AG04449 (cell line): ENCODE measurements at regions not wholly inside any gene's neighbourhood (a gene's known extent, or its start where the extent isn't known, plus 50 kb on each side); places are given as distances from the start of the nearest gene placed in this dataset.
"Not testable (repeated sequence)": the region's sequence is repeated elsewhere in the genome, so short reads cannot be mapped to it uniquely, and the experiment has no call there.

Experiments
- CTCF ChIA-PET: fragments of 350-600 bp; formaldehyde crosslinking; extraction: SDS; loops from one replicate; lab custom pipeline; 2021; ENCODE audit warnings: antibody characterized with exemption; lab: Yijun Ruan, JAX
- POLR2A ChIA-PET: fragments of 400-600, 350-600 bp; formaldehyde crosslinking; extraction: SDS; loops from one replicate; lab custom pipeline; 2020; ENCODE audit warnings: antibody characterized with exemption, inconsistent platforms; lab: Yijun Ruan, JAX
- DNase-seq: peaks from one replicate; pipeline ENCODE4 v3.0.0-alpha.2; 2010; ENCODE audit warnings: low read depth, low spot score
- H3K4me3 ChIP-seq: 2 replicates; pipeline ENCODE4 v1.5.1; 2011; ENCODE audit warnings: low read depth, mild to moderate bottlenecking, control low read depth, low read length
- TF ChIP-seq, protein P1 (sequence below): IDR thresholded peaks from one replicate; pipeline ENCODE4 v1.5.1; 2011; ENCODE audit warnings: mild to moderate bottlenecking, moderate library complexity, low read length, control low read depth, inconsistent platforms; ENCODE audit not compliant: insufficient read depth; ENCODE audit errors: missing control alignments

- ChIA-PET POLR2A (no interaction called here), CTCF (no interaction called here)
- no peak for DNase-seq
- TF ChIP-seq, protein P1, sequence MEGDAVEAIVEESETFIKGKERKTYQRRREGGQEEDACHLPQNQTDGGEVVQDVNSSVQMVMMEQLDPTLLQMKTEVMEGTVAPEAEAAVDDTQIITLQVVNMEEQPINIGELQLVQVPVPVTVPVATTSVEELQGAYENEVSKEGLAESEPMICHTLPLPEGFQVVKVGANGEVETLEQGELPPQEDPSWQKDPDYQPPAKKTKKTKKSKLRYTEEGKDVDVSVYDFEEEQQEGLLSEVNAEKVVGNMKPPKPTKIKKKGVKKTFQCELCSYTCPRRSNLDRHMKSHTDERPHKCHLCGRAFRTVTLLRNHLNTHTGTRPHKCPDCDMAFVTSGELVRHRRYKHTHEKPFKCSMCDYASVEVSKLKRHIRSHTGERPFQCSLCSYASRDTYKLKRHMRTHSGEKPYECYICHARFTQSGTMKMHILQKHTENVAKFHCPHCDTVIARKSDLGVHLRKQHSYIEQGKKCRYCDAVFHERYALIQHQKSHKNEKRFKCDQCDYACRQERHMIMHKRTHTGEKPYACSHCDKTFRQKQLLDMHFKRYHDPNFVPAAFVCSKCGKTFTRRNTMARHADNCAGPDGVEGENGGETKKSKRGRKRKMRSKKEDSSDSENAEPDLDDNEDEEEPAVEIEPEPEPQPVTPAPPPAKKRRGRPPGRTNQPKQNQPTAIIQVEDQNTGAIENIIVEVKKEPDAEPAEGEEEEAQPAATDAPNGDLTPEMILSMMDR: no peak
- H3K4me3 ChIP-seq: no peak overlapping the region
Observed at GRCh38 chr22:47615051-47615450, 852.6 kb downstream of the TBC1D22A start.

- ChIA-PET POLR2A (no interaction called here), CTCF (no interaction called here)
- H3K4me3 ChIP-seq: no peak overlapping the region
- no peak for DNase-seq
- TF ChIP-seq, protein P1: no peak
Observed at GRCh38 chr22:47613606-47614350, 851.3 kb downstream of the TBC1D22A start.

DNA sequence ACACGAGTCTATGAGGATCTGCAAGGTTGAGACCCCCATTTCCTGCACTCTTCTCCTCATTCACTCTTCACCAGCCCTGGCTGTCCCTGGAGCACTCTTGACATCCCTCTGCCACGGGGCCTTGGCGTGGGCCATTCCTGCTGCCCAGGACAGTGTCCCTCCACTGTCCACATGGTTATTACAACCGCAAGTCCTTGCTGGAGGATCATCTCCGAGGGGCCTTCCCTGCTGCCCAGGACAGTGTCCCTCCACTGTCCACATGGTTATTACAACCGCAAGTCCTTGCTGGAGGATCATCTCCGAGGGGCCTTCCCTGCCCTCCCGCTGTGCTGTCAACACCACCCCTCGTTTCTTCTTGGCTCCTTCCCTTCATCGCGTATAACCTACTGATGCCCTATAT lies 850.7 kb downstream of the TBC1D22A start:
- CTCF ChIA-PET, POLR2A ChIA-PET, H3K4me3 ChIP-seq, DNase-seq: not testable (repeated sequence)

- DNase-seq: no peak
- ChIA-PET CTCF (no interaction called here), POLR2A (no interaction called here)
- TF ChIP-seq, protein P1: no peak
- H3K4me3 ChIP-seq: no peak overlapping the region
Observed at GRCh38 chr22:47612311-47612910, 850.0 kb downstream of the TBC1D22A start.

GRCh38 chr22:47610764-47611163 lies 848.3 kb downstream of the TBC1D22A start:
- no peak overlapping the region for H3K4me3 ChIP-seq
- no peak for DNase-seq
- ChIA-PET CTCF (no interaction called here), POLR2A (no interaction called here)
- TF ChIP-seq, protein P1: no peak

DNA sequence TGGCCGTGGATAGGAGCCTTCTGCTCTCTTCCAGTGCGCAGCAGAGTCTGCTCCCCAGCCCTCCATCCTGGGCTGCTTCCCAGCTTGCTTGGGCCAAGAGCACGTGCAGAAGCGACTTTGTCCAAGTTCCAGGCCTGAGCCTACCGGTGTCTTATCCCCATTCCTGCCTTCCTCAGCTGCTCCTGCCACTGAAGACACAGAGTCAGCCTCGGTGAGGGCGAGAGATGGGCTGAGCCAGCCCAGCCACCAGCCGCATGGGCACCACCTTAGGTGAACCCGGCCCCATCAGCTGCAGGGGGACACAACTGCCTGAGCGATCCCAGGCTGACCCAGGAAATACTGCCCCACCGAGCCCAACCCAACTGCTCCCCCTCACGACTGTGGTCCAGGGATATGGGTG lies 847.8 kb downstream of the TBC1D22A start:
- ChIA-PET CTCF (no interaction called here), POLR2A (no interaction called here)
- no peak for DNase-seq
- TF ChIP-seq, protein P1: no peak
- H3K4me3 ChIP-seq: no peak overlapping the region
